Psoas muscle (tissue), 7 donors: ENCODE measurements at regions not wholly inside any gene's neighbourhood (a gene's known extent, or its start where the extent isn't known, plus 50 kb on each side); places are given as distances from the start of the nearest gene placed in this dataset.

Source experiments
- ATAC-seq, 4 donors: fragments of 200-7000 bp; cut with Tn5 transposase; one replicate each; pipeline ENCODE4 v1.9.1; 2020; ENCODE audit warnings: moderate library complexity in 3 of 4, mild to moderate bottlenecking in 2 of 4
- DNase-seq, 2 donors: peaks; one replicate each; pipeline ENCODE4 v3.0.0-alpha.2; 2020
- H3K27ac ChIP-seq: fragments of 200-600 bp; one replicate; pipeline ENCODE4 v1.8.0; 2022
- H3K27me3 ChIP-seq, 3 donors: fragments of 200-600 bp in 1 of 3; one replicate each; pipeline versions ENCODE4 v1.6.1 to v1.8.0; 2013 to 2022; ENCODE audit warnings: low read length in 2 of 3, mild to moderate bottlenecking in 2 of 3, moderate library complexity in 1 of 3; ENCODE audit not compliant: insufficient read depth in 3 of 3
- H3K36me3 ChIP-seq, 2 donors: fragments of 200-600 bp in 1 of 2; one replicate each; pipeline versions ENCODE4 v1.6.1 to v1.8.0; 2013 to 2022; ENCODE audit warnings: low read depth in 1 of 2, mild to moderate bottlenecking in 1 of 2, moderate library complexity in 1 of 2; ENCODE audit not compliant: insufficient read depth in 1 of 2
- H3K4me1 ChIP-seq: fragments of 200-600 bp; one replicate; pipeline ENCODE4 v1.8.0; 2022
- H3K4me3 ChIP-seq: fragments of 200-600 bp; one replicate; pipeline ENCODE4 v1.8.0; 2022; ENCODE audit warnings: mild to moderate bottlenecking
- H3K9me3 ChIP-seq: fragments of 200-600 bp; one replicate; pipeline ENCODE4 v1.8.0; 2022
- WGBS, 3 donors: extraction: QIAGEN DNeasy Blood & Tissue Kit; methylation state at CpG; one replicate each; pipeline versions ENCODE4 v1.1.6 to v1.1.7; 2013; 5-methylcytosine and 5-hydroxymethylcytosine counted together
- intact Hi-C, 2 donors: fragments of 100-400 bp; cut with DNase I; formaldehyde crosslinking; loops; one replicate each; pipeline versions ENCODE4 v1.11.0 to v1.14.2; 2022
- TF ChIP-seq, protein P1 (sequence below): fragments of 200-600 bp; IDR thresholded peaks from one replicate; pipeline ENCODE4 v1.8.0; 2022; ENCODE audit warnings: antibody characterized with exemption
- donor health status: healthy with polysubstance abuse.
- donor health status: DM: no; HTN: no; CAD: no; lungs with moderate emphysema.
- donor health status: Bipolar disorder and iron deficiency.
- donor health status: healthy.
- donor health status: DM: yes; HTN: yes; CAD: no.
- donor health status: DM: no; HTN: no; CAD: no.
- donor health status: DM: yes; HTN: yes; CAD: no.

DNA sequence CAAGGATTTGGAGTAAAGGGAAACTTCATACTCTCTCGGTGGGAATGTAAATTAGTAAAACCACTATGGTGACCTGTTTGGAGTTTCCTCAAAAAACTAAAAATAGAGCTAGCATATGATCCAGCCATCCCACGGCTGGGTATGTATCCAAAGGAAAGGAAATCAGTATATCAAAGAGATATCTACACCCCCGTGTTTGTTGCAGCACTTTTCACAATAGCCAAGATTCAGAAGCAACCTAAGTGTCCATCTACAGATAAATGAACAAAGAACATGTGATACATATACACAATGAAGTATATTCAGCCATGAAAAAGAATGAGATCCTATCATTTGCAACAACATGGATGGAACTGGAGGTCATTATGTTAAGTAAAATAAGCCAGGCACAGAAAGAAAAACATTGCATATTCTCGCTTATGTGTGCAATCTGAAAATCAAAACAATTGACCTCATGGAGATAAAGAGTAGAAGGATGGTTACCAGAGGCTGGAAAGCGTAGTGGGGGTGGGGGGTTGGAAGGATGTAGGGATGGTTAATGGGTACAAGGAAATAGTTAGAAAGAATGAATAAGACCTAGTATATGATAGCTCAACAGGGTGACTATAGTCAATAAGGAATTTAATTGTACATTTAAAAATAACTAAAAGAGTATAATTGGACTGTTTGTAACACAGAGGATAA lies 468.0 kb downstream of the BCAT1 start:
- no peaks in the 10 kb centered on the region for H3K9me3 ChIP-seq
- H3K4me1 ChIP-seq, result no peaks in the 10 kb centered on the region
- DNase-seq (no peak), ATAC-seq (no peak)
- intact Hi-C loops, result no loop called here
- no peaks in the 10 kb centered on the region for H3K27me3 ChIP-seq
- H3K36me3 ChIP-seq, result no peaks in the 10 kb centered on the region
- 63 to 65% (median 64%) methylated on average over 5 of the region's 5 CpGs for WGBS, 3 donors
- H3K4me3 ChIP-seq, result no peak overlapping the region
- no peak overlapping the region for H3K27ac ChIP-seq
- TF ChIP-seq, protein P1, sequence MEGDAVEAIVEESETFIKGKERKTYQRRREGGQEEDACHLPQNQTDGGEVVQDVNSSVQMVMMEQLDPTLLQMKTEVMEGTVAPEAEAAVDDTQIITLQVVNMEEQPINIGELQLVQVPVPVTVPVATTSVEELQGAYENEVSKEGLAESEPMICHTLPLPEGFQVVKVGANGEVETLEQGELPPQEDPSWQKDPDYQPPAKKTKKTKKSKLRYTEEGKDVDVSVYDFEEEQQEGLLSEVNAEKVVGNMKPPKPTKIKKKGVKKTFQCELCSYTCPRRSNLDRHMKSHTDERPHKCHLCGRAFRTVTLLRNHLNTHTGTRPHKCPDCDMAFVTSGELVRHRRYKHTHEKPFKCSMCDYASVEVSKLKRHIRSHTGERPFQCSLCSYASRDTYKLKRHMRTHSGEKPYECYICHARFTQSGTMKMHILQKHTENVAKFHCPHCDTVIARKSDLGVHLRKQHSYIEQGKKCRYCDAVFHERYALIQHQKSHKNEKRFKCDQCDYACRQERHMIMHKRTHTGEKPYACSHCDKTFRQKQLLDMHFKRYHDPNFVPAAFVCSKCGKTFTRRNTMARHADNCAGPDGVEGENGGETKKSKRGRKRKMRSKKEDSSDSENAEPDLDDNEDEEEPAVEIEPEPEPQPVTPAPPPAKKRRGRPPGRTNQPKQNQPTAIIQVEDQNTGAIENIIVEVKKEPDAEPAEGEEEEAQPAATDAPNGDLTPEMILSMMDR, result no peak

DNA sequence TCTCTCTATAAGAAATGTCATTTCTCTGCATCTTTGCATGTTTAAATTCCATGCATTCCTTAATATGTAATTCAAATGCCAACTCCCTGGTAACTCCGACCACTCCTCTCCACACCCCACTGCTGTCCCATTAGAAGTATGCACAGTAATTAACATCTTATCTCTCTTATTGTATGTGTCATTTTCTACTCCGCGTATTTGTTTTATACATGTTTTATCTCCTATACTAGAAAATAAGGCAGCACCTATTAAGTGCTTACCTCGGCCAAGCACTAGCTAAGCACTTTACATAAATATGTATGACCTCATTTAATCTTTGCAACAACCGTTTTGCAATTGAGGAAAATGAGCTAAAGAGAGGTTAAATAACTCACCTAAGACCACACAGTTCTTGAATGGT lies 469.8 kb downstream of the BCAT1 start:
- Histone ChIP-seq H3K4me3 (no peak overlapping the region), H3K27ac (no peak overlapping the region), H3K9me3 (no peaks in the 10 kb centered on the region), H3K36me3 (no peaks in the 10 kb centered on the region), H3K4me1 (no peaks in the 10 kb centered on the region), H3K27me3 (no peaks in the 10 kb centered on the region)
- intact Hi-C loops, result no loop called here
- TF ChIP-seq, protein P1, result no peak
- DNase-seq, result no peak
- 74 to 78% (median 77%) methylated on average over 5 of the region's 5 CpGs for WGBS, 3 donors
- ATAC-seq, result no peak

DNA sequence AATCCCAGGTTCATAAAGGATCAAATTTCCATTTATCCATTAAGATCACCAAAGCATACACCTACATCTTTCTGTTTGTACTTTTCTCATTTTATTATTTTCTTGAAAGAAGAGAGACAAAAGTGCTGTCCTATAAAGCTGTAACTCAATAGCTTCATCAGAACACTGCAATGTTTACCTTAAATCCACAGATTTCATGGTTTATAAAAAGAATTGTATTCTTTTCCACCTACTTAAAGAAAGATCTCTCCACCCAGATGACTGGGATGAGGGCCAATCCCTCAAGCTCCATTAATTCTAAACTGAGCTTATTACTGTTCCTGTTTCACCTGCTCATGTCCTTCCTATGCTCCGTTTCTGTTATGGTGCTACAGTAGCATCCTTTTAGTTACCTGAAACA lies 470.6 kb downstream of the BCAT1 start:
- 31 to 38% (median 34%) methylated on average over 1 of the region's 1 CpG for WGBS, 3 donors
- Histone ChIP-seq H3K4me3 (no peak overlapping the region), H3K27ac (no peak overlapping the region), H3K4me1 (no peaks in the 10 kb centered on the region), H3K9me3 (no peaks in the 10 kb centered on the region), H3K36me3 (no peaks in the 10 kb centered on the region), H3K27me3 (no peaks in the 10 kb centered on the region)
- DNase-seq (no peak), ATAC-seq (no peak)
- TF ChIP-seq, protein P1, result no peak
- intact Hi-C loops, result no loop called here

DNA sequence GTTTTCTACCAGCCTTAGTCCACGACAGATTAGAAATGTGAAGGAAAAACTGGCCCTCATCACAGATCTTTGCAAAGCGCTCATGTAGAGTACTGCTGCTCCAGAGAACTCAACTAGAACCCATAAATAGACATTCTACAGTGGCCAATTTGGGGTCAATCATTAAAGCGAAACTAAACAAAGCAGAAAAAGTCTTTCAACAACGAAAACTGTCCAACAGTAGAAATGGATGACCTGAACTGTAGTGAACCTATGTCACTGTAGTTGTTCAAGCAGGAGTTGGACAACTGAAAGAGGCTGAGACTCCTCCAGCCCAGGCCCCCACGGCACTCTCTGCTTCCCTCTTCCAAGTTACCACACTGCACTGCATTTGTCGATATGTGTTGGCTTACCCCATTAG lies 472.6 kb downstream of the BCAT1 start:
- DNase-seq (no peak), ATAC-seq (no peak)
- 89 to 90% (median 90%) methylated on average over 6 of the region's 6 CpGs for WGBS, 3 donors
- intact Hi-C loops, result no loop called here
- TF ChIP-seq, protein P1, result no peak
- Histone ChIP-seq H3K9me3 (no peaks in the 10 kb centered on the region), H3K27ac (no peak overlapping the region), H3K4me3 (no peak overlapping the region), H3K36me3 (no peaks in the 10 kb centered on the region), H3K4me1 (no peaks in the 10 kb centered on the region), H3K27me3 (no peaks in the 10 kb centered on the region)

DNA sequence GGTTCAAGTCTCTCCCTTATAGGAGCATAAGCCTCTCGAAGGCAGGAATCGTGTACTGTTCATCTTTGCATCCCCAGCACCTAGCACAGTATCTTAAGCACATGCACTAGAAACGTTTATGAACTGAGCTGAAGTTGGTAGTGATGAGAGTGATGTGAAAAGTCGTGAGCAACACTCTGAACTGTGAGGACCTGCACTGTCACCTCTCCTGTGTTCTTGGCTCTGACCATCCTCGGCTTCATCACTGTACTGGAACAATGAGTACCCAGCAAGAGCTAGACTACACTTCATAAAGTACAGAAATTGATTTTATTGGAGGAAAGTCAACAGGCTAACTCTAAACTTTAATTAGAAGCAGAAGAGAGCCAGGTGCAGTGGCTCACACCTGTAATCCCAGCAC lies 473.6 kb downstream of the BCAT1 start:
- Histone ChIP-seq H3K4me1 (no peaks in the 10 kb centered on the region), H3K27ac (no peak overlapping the region), H3K4me3 (no peak overlapping the region), H3K27me3 (no peaks in the 10 kb centered on the region), H3K9me3 (no peaks in the 10 kb centered on the region), H3K36me3 (no peaks in the 10 kb centered on the region)
- ATAC-seq (no peak), DNase-seq (no peak)
- TF ChIP-seq, protein P1, result no peak
- 83 to 86% (median 85%) methylated on average over 5 of the region's 5 CpGs for WGBS, 3 donors
- intact Hi-C loops, result no loop called here
